ENCODE measurements at regions not wholly inside any gene's neighbourhood (a gene's known extent, or its start where the extent isn't known, plus 50 kb on each side); places are given as distances from the start of the nearest gene placed in this dataset.

DNA sequence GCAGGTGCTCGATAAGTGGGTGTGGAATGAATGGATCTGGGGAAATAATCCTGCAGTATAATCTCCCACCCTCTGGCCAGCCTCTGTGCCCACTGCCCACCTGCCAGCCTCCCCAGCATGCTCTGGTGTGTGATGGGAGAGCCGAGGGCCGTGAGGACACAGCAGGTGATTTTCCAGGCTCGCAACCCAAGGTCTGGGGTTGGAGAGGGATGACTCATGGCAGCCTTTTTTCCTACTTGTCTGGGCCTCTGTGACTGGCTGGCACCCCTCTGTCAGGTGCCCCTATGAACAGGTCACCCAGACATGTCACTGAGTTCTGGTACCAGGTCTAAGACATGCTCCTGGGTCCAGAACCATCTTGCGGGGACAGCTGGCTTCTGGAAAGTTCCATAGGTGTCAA is 385.7 kb upstream of the TNRC6C start:
- no peak for TF ChIP-seq POLR2AphosphoS5 (IDR thresholded peaks at IDR 0.05)
- no peak for TF ChIP-seq EP300 (IDR thresholded peaks at IDR 0.05)
- TF ChIP-seq, protein P1, sequence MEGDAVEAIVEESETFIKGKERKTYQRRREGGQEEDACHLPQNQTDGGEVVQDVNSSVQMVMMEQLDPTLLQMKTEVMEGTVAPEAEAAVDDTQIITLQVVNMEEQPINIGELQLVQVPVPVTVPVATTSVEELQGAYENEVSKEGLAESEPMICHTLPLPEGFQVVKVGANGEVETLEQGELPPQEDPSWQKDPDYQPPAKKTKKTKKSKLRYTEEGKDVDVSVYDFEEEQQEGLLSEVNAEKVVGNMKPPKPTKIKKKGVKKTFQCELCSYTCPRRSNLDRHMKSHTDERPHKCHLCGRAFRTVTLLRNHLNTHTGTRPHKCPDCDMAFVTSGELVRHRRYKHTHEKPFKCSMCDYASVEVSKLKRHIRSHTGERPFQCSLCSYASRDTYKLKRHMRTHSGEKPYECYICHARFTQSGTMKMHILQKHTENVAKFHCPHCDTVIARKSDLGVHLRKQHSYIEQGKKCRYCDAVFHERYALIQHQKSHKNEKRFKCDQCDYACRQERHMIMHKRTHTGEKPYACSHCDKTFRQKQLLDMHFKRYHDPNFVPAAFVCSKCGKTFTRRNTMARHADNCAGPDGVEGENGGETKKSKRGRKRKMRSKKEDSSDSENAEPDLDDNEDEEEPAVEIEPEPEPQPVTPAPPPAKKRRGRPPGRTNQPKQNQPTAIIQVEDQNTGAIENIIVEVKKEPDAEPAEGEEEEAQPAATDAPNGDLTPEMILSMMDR (IDR thresholded peaks at IDR 0.05) = no peak
- no peak for TF ChIP-seq POLR2A (IDR thresholded peaks at IDR 0.05; ENCODE audit: low read depth)
- Histone ChIP-seq H3K4me3 (no peak overlapping the region), H3K36me3 (no peaks in the 10 kb centered on the region), H3K9me3 (no peaks in the 10 kb centered on the region), H3K4me1 (peaks cover 12 to 20% (median 20%) of the 10 kb centered on the region in 4 donors), H3K27ac (replicated peaks in 1 of 4) (no peak overlapping the region), H3K27me3 (peaks cover 0 to 8% (median 0%) of the 10 kb centered on the region in 4 donors)
- WGBS = 96% methylated on average over 5 of the region's 5 CpGs
- no peak for DNase-seq (ENCODE audit: extremely low spot score)
- intact Hi-C loops (cut with DNase I) = no loop called here

DNA sequence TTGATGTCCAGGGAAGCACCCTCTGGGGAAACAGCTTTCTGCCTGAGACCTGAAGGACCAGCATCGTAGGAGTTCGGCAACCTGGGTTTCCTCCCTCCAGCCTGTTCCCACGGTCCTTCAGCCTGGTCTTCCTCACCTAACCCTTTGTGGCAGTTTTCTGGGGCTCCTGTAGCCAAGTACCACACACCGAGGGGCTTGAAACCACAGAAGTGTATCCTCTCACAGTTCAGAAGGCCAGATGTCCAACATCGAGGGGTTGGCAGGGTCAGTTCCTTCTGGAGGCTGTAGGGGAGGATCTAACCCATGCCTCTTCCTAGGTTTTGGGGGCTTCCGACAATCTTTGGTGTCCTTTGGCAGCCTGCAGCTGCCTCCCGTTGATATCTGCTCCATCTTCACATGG is 381.0 kb upstream of the TNRC6C start:
- TF ChIP-seq POLR2A (IDR thresholded peaks at IDR 0.05; ENCODE audit: low read depth) (no peak), POLR2AphosphoS5 (IDR thresholded peaks at IDR 0.05) (no peak), EP300 (IDR thresholded peaks at IDR 0.05) (no peak)
- TF ChIP-seq, protein P1 (IDR thresholded peaks at IDR 0.05) = no peak
- no peak overlapping the region for H3K4me3 ChIP-seq
- peaks cover 0 to 10% (median 4%) of the 10 kb centered on the region in 4 donors for H3K9me3 ChIP-seq
- WGBS = 91% methylated on average over 7 of the region's 7 CpGs
- intact Hi-C loops (cut with DNase I) = no loop called here
- H3K27me3 ChIP-seq = no peaks in the 10 kb centered on the region
- peaks cover 0 to 6% (median 3%) of the 10 kb centered on the region in 4 donors for H3K4me1 ChIP-seq
- H3K27ac ChIP-seq (replicated peaks in 1 of 4) = no peak overlapping the region
- DNase-seq (ENCODE audit: extremely low spot score) = no peak
- no peaks in the 10 kb centered on the region for H3K36me3 ChIP-seq

DNA sequence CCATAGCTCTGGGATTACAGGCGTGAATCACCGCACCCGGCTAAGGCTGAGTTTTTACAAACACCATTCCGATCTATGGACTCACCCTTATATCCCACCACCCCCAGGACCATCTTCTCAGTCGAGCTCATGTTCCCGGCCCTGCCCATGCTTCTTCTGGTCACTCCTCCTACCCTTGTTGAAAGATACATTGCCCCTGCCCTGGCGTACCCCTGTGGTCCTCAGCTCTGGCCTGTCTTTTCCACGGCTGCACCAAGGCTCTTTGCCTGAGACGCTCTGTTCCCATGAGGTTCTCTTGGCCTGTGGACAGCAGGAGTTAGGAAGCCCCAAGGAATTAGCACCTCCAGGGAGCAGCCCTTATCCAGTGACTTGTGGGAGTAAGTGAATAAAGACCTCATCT is 379.4 kb upstream of the TNRC6C start:
- WGBS = 96% methylated on average over 9 of the region's 9 CpGs
- Histone ChIP-seq H3K27me3 (no peaks in the 10 kb centered on the region), H3K4me3 (no peak overlapping the region), H3K27ac (replicated peaks in 1 of 4) (no peak overlapping the region), H3K36me3 (no peaks in the 10 kb centered on the region), H3K4me1 (peaks cover 0 to 4% (median 0%) of the 10 kb centered on the region in 4 donors), H3K9me3 (peaks cover 0 to 10% (median 4%) of the 10 kb centered on the region in 4 donors)
- intact Hi-C loops (cut with DNase I) = no loop called here
- no peak for DNase-seq (ENCODE audit: extremely low spot score)
- TF ChIP-seq POLR2A (IDR thresholded peaks at IDR 0.05; ENCODE audit: low read depth) (no peak), EP300 (IDR thresholded peaks at IDR 0.05) (no peak), POLR2AphosphoS5 (IDR thresholded peaks at IDR 0.05) (no peak)
- TF ChIP-seq, protein P1 (IDR thresholded peaks at IDR 0.05) = no peak

DNA sequence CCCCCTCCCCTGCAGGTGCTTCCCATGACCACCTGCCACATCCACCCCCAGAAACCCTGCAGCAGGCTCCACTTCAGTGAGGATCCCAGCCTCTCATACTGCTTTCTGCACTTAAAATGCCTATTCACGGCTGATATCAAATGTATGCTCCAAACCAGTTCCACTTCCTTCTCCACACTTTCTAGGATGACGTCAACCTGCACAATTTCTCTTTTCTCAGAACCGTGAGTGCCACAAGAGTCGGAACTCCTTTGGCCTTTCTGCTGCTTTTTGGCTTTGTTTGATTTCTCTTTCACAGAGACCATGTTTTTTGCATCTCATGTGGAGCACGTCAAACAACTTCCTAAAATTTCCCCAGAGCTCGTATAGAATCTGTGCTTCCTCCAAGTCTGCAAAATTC is 378.8 kb upstream of the TNRC6C start:
- peaks cover 0 to 4% (median 0%) of the 10 kb centered on the region in 4 donors for H3K4me1 ChIP-seq
- 69% methylated on average over 6 of the region's 6 CpGs for WGBS
- no peak for DNase-seq (ENCODE audit: extremely low spot score)

More for the DNA sequence above, 378.8 kb upstream of the TNRC6C start:
- Histone ChIP-seq H3K27ac (replicated peaks in 1 of 4) (no peak overlapping the region), H3K4me3 (no peak overlapping the region), H3K9me3 (peaks cover 0 to 10% (median 4%) of the 10 kb centered on the region in 4 donors), H3K36me3 (no peaks in the 10 kb centered on the region), H3K27me3 (no peaks in the 10 kb centered on the region)
- TF ChIP-seq, protein P1 (IDR thresholded peaks at IDR 0.05) = no peak
- TF ChIP-seq POLR2A (IDR thresholded peaks at IDR 0.05; ENCODE audit: low read depth) (no peak), POLR2AphosphoS5 (IDR thresholded peaks at IDR 0.05) (no peak), EP300 (IDR thresholded peaks at IDR 0.05) (no peak)
- intact Hi-C loops (cut with DNase I) = no loop called here
